Gastrocnemius medialis (tissue), 4 donors: ENCODE measurements at regions not wholly inside any gene's neighbourhood (a gene's known extent, or its start where the extent isn't known, plus 50 kb on each side); places are given as distances from the start of the nearest gene placed in this dataset.

ENCODE experiments used
- ATAC-seq, 2 donors: fragments of 150-250 bp; one replicate each; pipeline ENCODE4 v1.9.1; 2016
- DNase-seq, 2 donors: peaks; one replicate each; pipeline ENCODE4 v3.0.0-alpha.2; 2019
- H3K27ac ChIP-seq, 4 donors: fragments of 200-600 bp; sonication (generic); 1 replicate in 1 of 4; 2 replicates in 3 of 4; pipeline ENCODE4 v1.5.1; 2016 to 2018; ENCODE audit warnings: mild to moderate bottlenecking in 2 of 4, moderate library complexity in 1 of 4
- H3K27me3 ChIP-seq, 3 donors: fragments of 200-600 bp; sonication (generic) in 2 of 3; 1 replicate in 1 of 3; 2 replicates in 2 of 3; pipeline versions ENCODE4 v1.5.1 to v1.6.0; 2016 to 2019; ENCODE audit warnings: mild to moderate bottlenecking in 1 of 3, moderate library complexity in 1 of 3
- H3K36me3 ChIP-seq, 2 donors: fragments of 200-600 bp; sonication (generic) in 1 of 2; one replicate each; pipeline ENCODE4 v1.5.1; 2017 to 2018
- H3K4me1 ChIP-seq, 2 donors: fragments of 200-600 bp; sonication (generic) in 1 of 2; one replicate each; pipeline ENCODE4 v1.5.1; 2016 to 2017; ENCODE audit warnings: mild to moderate bottlenecking in 2 of 2
- H3K4me3 ChIP-seq, 4 donors: fragments of 200-600 bp; sonication (generic) in 3 of 4; 1 replicate in 1 of 4; 2 replicates in 3 of 4; pipeline ENCODE4 v1.5.1; 2016 to 2019; ENCODE audit warnings: mild to moderate bottlenecking in 2 of 4
- H3K9me3 ChIP-seq, 3 donors: fragments of 200-600 bp; sonication (generic) in 2 of 3; 1 replicate in 1 of 3; 2 replicates in 2 of 3; pipeline ENCODE4 v1.5.1; 2016 to 2019
- CTCF ChIP-seq, 5 experiments: fragments of 450-650 bp in 3 of 5; fragments of 200-600 bp in 2 of 5; sonication (generic) in 2 of 5; IDR thresholded peaks in 4 of 5; conservative IDR thresholded peaks in 1 of 5; 1 replicate in 4 of 5; 2 replicates in 1 of 5; pipeline ENCODE4 v1.5.1; 2016 to 2019; ENCODE audit warnings: antibody characterized with exemption in 5 of 5, mild to moderate bottlenecking in 3 of 5, moderate library complexity in 3 of 5
- POLR2A ChIP-seq, 2 donors: fragments of 450-650 bp; IDR thresholded peaks; one replicate each; pipeline ENCODE4 v1.6.1; 2017; ENCODE audit warnings: antibody characterized with exemption in 2 of 2, mild to moderate bottlenecking in 2 of 2, moderate library complexity in 2 of 2
- in situ Hi-C, 4 donors: fragments of 200-750 bp; cut with MboI; loops; one replicate each; pipeline versions ENCODE4 v1.15.0 to v1.8.0; 2017; ENCODE audit warnings: low sequenced_read_pairs in 4 of 4
- intact Hi-C: fragments of 100-400 bp; cut with DNase I; formaldehyde crosslinking; loops from one replicate; pipeline ENCODE4 v1.15.1; 2023; ENCODE audit warnings: low total_unique reads

GRCh38 chr20:19938421-19939090 lies 78.6 kb upstream of the NAA20 start:
- intact Hi-C loops, result loop anchor here (5.0 kb wide), 2 partner anchors 34 to 51 kb away; no protein-coding TSS in a partner anchor
- TF ChIP-seq CTCF (IDR thresholded peaks at IDR 0.05 in 4 of 5, conservative IDR thresholded peaks at IDR 0.05 in 1 of 5) (no peak), POLR2A (IDR thresholded peaks at IDR 0.05) (no peak)
- in situ Hi-C loops, result no loop called here
- Histone ChIP-seq H3K27me3 (no peaks in the 10 kb centered on the region), H3K27ac (peak overlapping the region in 2 of 4 donors; percentile 77), H3K4me3 (no peak overlapping the region), H3K36me3 (no peaks in the 10 kb centered on the region), H3K9me3 (no peaks in the 10 kb centered on the region), H3K4me1 (peaks cover 48 to 70% of the 10 kb centered on the region in 2 donors)
- DNase-seq, result no peak
- ATAC-seq, result no peak

GRCh38 chr20:19940988-19941460 lies 76.1 kb upstream of the NAA20 start:
- H3K9me3 ChIP-seq, result no peaks in the 10 kb centered on the region
- TF ChIP-seq POLR2A (IDR thresholded peaks at IDR 0.05) (no peak), CTCF (IDR thresholded peaks at IDR 0.05 in 4 of 5, conservative IDR thresholded peaks at IDR 0.05 in 1 of 5) (no peak)
- ATAC-seq (no peak), DNase-seq (no peak)
- in situ Hi-C loops (loop anchor here in 1 of 4 donors (10.0 kb wide), 1 partner anchor 56 kb away; no protein-coding TSS in a partner anchor), intact Hi-C loops (no loop called here)
- peaks cover 45 to 69% of the 10 kb centered on the region in 2 donors for H3K4me1 ChIP-seq
- H3K4me3 ChIP-seq, result no peak overlapping the region
- no peaks in the 10 kb centered on the region for H3K27me3 ChIP-seq
- peak overlapping the region in 3 of 4 donors; percentile 21 to 38 (median 26) for H3K27ac ChIP-seq
- no peaks in the 10 kb centered on the region for H3K36me3 ChIP-seq

GRCh38 chr20:19942611-19943010 lies 74.6 kb upstream of the NAA20 start:
- ATAC-seq, result no peak
- TF ChIP-seq POLR2A (IDR thresholded peaks at IDR 0.05) (no peak), CTCF (IDR thresholded peaks at IDR 0.05 in 4 of 5, conservative IDR thresholded peaks at IDR 0.05 in 1 of 5) (no peak)
- Histone ChIP-seq H3K4me3 (no peak overlapping the region), H3K27ac (peak overlapping the region in 3 of 4 donors; percentile 19 to 33 (median 24)), H3K27me3 (no peaks in the 10 kb centered on the region), H3K9me3 (no peaks in the 10 kb centered on the region), H3K36me3 (no peaks in the 10 kb centered on the region), H3K4me1 (peaks cover 45 to 74% of the 10 kb centered on the region in 2 donors)
- in situ Hi-C loops (loop anchor here in 1 of 4 donors (10.0 kb wide), 1 partner anchor 58 kb away; no protein-coding TSS in a partner anchor), intact Hi-C loops (no loop called here)
- DNase-seq, result no peak

- H3K4me3 ChIP-seq, result no peak overlapping the region
- ATAC-seq, result no peak
- peak overlapping the region in 3 of 4 donors; percentile 19 to 33 (median 24) for H3K27ac ChIP-seq
- H3K27me3 ChIP-seq, result no peaks in the 10 kb centered on the region
- in situ Hi-C loops, result loop anchor here in 1 of 4 donors (10.0 kb wide), 1 partner anchor 58 kb away; no protein-coding TSS in a partner anchor
- H3K9me3 ChIP-seq, result no peaks in the 10 kb centered on the region
- DNase-seq, result no peak
- H3K4me1 ChIP-seq, result peaks cover 45 to 70% of the 10 kb centered on the region in 2 donors
- TF ChIP-seq CTCF (IDR thresholded peaks at IDR 0.05 in 4 of 5, conservative IDR thresholded peaks at IDR 0.05 in 1 of 5) (no peak), POLR2A (IDR thresholded peaks at IDR 0.05) (no peak)
- intact Hi-C loops, result no loop called here
- H3K36me3 ChIP-seq, result no peaks in the 10 kb centered on the region
These were observed 74.1 kb upstream of the NAA20 start for GRCh38 chr20:19943061-19943521.
